HG03565 (cell line): ENCODE measurements at regions not wholly inside any gene's neighbourhood (a gene's known extent, or its start where the extent isn't known, plus 50 kb on each side); places are given as distances from the start of the nearest gene placed in this dataset.

ENCODE experiments used
- ATAC-seq: cut with Tn5 transposase; IDR thresholded peaks from one replicate; pipeline ENCODE4 v1.9.1; 2021; ENCODE audit warnings: mild to moderate bottlenecking, moderate library complexity; ENCODE audit not compliant: unreplicated experiment

DNA sequence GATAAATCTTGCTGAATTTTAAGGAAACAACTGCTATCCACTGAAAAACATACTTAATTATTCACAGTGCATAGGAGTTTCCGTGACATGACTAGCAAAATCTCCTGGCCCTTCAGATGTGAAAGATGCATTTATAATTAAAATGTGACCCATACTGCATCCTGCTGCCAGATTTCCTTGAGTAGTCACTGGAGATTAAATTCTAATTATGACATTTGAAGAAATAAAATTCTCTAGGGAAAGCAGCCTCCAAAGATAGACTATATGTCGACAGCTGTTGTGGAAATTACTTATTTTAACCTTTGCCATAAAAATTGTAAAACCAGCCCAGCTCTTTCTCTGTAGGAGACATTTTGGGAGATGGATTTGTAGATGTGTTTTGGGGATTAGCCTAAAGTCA lies 193.6 kb upstream of the SMC2 start:
- ATAC-seq = no peak

DNA sequence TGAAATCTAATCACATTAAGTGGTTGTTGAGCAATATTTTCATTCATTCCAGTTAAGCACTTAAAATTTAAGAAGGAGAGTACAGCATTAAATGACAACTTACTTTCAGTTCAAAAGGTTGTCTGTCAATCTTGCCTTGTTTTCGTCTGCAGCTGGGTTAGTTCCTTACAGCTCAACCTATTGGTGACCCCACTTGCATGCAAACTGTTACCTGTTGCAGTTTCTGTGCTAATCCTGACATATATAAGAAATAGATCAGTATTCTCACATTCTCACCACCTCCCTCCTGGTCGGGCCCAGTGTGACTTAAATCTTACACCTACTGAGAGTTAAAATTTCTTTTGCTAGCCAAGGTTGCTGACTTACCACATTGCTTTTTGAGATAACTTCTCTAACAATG lies 191.8 kb upstream of the SMC2 start:
- ATAC-seq = no peak

DNA sequence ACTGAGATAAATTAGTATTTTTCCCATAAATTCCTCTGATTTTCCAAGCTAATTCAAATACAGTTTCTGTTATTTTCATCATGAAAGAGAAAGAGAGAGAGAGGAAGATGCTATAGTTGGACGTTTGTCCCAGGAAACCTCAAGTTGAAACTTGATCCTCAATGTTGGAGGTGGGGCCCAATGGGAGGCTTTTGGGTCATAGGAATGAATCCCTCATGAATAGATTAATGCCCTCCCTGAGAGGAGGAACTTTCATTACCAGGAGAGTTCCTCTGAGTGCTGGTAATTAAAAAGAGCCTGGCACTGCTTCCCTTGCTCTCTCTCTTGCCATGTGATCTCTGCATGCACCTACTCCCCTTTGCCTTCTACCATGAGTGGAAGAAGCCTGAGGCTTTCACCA lies 189.9 kb upstream of the SMC2 start:
- ATAC-seq = no peak

DNA sequence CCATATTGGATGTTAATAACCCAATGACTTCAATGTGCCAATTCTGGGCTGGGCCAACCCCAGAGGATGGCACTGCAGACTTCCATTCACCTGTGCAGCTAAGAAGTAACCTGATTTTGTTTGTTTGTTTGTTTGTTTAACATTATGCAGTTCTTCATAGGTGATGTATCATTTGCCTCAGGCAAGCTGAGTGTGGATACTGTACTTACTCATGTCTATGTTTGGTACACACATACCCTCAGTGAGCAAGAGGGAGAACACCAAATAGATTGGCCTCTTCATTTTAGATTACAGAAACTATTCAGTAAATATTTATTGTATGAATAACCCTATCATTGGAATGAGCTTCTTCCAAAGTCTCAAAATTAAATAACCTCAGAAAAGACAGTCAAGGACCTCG lies 180.2 kb upstream of the SMC2 start:
- no peak for ATAC-seq

DNA sequence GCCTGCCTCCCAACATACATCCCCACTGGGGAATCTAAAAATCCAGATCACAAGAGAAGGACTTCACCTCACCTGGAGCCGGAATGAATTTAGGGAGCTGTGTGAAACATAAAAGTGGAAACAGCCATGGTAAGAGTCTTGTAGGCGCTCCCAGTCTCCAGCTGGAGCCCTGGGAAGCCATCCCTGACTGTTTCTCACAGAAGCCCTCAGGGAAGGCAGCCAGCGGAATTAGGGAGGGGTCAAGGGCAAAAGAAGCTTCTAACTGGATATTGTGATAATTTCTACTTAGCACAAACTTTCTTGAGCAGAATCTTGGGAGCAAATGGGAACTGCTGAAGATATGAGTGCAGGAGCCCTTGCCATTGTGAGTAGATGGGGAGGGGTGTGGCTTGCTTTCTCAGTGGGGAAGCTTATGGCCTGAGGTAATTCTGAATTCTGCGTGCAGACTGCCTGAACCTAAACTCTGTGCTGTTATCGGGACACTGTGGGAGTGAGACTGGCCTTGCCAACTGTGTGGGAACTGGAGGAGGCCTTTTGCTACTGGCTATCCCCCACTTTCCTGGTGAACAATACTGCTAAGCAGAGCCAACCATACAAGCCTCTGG lies 174.4 kb upstream of the SMC2 start:
- no peak for ATAC-seq

DNA sequence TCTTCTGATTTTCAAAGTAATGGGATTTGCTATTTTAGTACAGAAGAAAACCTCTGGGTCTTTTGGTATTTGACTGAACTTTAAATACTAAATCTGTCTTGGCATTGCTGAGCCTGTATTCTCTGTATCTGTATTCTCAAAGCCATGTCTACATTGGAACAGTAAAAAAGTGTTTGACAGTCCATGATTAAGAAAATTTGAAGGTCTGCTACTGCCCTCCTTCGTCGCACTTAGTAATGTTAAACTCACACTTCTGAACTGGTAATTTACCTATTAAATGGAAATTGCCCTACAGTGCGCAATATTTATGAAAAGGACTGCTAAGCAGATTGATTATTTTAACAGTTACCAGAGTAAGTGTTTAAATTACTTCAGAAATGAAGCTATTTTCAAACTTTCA lies 165.7 kb upstream of the SMC2 start:
- ATAC-seq = no peak

DNA sequence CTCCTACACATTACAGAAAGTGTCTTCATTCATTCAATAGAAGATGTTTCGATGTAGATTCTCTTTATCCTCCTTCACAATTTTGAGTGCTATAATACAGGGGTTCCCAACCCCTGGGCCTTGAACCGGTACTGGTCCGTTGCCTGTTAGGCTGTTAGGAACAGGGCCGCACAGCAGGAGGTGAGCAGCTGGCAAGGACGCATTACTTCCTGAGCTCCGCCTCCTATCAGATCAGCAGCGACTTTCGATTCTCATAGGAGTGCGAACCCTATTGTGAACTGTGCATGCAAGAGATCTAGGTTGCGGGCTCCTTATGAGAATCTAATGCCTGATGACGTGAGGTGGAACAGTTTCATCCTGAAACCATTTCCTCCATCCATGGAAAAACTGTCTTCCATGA lies 153.0 kb upstream of the SMC2 start:
- no peak for ATAC-seq

DNA sequence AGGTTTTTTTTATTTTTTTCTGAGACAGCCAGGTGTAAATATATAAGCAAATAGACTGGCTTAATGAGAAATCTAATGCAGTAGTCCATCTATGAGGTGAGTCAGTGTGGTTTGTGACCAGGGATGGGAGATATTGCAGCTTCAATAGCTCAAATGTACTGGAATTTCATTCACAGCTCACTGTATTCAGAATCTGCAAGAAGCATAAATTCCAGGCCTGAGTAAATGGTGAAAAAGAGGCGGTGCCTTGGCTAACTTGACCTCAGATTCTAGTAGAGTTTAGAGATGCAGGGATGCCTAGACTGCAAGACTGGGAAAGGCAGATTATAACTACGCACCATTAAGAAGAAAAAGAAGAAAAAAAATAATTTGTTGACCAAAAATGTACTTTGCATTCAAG lies 151.9 kb upstream of the SMC2 start:
- ATAC-seq = no peak

DNA sequence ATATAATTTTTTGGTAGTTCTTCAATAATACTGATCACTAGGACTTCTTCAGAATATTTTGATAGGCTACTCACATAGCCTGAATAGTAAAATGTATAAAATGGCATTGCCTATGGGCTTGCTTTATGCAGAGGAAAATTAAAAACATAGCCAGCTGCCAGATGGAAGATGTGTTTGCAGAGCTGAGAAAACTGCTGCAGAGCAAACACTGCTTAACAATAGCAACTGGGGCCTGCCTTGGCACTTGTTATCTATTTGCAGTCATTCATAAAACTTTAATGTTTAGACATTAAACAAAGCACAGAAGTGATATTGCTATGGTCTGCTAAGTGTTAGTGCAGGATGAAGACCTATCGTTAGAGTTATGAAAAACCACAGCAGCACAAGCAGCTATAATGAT lies 151.5 kb upstream of the SMC2 start:
- no peak for ATAC-seq

DNA sequence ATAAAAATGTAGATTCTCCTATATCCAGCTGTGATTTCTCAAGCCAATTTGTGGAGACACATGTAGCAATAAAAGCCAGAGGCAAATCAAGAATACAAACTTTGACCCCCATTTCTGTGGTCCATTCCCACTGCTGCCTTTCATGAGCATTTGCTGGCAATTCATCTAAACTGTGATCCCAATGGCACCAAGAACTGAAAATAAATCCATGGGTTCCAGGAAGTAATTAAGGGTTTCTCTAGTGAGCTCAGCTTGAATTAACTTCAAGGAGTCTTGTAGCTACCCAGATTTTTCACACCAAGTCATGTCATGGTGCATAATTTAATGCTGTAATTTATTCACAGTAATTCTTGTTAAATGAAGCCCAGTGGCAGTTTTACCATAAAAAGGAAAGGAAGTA lies 145.0 kb upstream of the SMC2 start:
- no peak for ATAC-seq

DNA sequence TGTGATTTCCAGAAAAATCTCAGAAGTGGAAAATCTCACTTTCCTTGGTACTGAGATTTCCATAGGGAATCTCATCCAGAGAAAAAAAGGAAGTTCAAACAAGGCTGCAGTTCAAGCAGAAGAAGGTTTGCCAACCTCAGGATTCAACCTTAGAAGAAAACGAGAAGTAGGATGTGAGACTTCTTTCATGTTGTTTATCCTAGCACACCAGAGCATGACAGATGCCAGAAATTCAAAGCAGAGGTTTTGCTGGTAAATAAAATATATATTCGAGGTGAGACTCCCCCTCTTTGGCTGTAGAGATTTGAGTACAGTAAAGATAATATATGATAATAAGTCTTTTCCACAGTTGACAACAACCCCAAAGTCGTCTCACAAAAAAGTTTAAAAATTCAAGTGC lies 116.9 kb upstream of the SMC2 start:
- no peak for ATAC-seq

DNA sequence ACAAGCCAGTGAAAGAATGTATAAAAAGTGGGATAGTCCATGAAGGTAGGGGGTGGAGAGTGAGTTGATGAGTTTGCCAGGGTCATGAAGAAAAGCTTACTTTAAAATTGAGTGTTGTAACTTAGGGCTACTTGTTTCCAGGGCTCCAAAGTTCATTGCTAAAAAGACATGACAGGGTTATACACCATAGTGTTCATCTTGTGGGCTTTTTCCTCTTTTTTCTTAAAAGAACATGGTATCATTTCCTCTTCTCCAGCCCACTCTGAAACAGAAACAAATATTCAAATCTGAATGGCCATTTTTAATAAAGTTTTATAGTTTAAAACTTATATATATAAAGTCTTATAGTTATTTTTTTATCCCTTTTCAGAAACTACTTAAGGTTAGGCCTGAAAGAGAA lies 115.7 kb upstream of the SMC2 start:
- ATAC-seq = no peak

DNA sequence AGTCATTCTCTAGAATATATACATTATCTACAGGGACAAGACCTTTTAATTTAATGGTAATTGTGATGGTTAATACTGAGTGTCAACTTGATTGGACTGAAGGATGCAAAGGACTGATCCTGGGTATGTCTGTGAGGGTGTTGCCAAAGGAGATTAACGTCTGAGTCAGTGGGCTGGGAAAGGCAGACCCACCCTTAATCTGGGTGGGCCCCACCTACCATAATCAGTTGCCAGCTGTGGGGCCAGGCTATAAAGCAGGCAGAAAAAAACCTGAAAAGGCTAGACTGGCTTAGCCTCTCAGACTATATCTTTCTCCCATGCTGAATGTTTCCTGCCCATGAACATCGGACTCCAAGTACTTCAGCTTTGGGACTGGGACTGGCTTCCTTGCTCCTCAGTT lies 112.2 kb upstream of the SMC2 start:
- no peak for ATAC-seq

DNA sequence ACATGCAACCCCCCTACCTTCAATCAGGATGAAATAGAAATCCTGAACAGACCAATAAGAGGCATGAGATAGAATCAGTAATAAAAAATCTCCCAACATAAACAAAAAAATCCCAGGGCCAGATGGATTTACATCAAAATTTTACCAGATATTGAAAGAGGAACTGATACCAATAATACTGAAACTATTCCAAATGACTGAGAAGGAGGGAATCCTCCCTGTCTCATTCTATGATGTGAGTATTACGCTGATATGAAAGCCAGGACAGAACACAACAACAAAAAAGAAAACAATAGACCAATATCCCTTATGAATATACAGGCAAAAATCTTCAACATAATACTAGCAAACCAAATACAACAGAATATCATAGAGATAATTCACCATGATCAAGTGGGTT lies 109.0 kb upstream of the SMC2 start:
- ATAC-seq = peak; percentile 45

DNA sequence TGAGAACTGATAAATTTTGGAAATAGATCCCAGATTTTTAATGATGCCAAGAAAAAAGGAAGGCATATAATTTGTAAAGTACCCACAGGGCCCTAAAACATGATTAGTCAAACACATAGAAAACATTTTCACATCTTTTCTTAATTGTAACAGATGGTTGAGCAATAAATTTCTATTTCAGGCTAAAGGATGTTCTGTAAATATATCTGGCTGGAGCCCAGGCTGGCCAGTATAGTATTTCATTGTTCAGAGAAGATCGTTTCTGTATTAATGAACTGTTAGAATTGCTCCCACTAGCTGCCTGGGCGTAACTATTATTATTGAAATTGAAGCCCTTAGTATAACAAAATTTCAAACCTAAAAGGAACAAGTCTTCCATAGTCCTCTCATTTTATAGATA lies 105.3 kb upstream of the SMC2 start:
- ATAC-seq = no peak

DNA sequence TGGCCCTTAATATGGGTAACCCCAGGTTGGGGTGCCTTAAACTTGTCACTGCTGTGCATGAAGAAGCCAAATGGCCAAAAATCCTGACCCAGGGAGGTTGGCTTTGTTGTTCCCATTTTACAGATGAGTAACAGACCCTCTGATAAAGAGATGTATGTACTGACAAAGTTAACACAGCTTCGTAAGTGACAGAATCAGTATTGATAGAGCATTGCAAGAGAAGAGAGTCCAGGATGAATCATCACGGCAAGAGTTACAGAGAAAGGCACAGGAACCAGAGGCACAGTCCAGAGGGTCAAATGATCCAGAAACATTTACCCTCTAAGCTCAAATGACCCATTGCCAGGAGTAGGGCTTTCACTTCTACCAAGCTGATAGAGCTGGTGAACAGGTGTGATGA lies 103.8 kb upstream of the SMC2 start:
- ATAC-seq = no peak

DNA sequence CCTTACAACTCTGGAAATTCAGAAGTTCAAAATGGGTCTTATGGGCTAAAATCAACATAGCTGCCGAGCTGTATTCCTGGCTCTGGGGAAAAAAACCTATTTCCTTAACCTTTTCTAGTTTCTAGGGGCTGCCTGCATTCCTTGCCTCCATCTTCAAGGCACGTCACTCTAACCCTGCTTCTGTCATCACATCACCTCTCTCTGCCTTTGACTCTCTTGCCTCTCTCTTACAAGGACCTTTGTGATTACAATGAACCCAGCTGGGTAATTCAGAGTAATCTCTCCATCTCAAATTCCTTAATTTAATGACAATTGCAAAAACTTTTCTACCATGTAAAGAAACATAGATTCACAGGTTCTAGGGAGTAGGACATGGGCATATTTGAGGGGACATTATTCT lies 103.1 kb upstream of the SMC2 start:
- ATAC-seq = no peak

DNA sequence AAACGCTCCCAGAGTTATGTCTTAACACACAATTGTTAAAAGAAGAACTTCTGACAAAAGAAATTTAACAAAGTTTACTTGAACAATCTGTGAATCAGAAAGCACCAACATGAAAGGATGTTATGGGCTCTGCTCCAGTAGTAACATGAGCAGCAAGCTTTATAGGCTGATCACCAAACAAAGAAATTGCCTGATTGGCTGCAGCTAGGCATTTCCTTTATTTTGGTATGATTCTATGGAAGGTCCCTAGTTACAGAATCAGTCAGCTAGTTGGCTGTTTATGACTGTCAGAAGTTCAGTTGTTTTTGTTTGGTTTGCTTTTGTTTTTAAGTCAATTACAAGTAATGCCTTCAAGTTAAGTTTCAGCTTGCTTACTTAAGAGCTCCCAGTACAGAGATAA lies 102.4 kb upstream of the SMC2 start:
- ATAC-seq = peak; percentile 81

DNA sequence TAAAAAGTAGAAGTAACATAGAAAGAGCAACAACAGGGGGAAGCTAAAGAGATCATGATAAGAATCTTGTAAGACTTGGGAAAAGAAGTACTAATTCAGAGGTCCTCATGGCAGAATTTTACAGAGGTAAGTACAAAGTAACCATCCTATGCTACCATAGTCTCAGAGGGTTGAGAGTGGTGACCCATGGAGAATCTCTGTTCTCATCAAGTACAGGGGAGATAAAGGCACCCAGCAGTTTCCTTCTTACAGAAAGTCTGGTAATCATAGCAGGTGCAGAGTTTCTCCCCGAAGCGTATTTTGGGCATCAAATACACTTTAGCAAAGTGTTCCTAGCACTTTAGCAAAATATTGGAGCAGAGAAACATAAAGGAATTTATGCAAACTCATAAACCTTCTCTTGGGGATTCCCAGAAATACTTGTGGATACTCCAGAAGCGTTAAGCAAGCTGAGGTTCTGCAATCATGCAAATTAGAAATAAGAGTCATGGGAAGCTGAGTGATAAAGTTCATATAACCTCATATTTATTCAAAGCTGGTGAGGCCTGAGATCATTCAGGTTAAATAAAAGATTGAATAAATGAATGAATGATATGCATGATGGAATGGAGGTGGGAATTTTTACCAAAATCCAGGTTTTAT lies 101.0 kb upstream of the SMC2 start:
- ATAC-seq = no peak

DNA sequence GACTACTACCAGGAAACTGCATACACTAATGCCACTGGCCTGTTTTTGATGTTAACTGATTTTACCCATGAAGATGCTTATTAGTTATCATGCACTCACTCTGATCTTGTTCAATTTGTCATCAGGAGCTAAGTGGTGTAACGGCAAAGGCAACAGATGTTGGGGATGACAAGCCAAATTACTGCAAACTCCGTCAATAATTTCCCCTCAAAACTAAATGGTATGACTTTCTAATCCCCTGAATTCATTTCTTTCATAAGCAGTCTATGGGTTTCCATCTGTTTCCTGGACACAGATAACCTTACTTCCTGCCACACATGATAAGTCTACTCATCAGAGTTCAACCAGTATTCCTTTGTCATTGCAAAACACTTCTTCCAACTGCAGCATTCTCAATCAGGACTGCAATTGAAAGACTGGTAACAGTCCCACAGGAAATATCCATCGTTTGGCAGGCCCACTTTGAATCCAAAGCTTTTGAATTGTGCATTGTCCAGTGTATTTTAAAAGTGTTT lies 96.2 kb upstream of the SMC2 start:
- no peak for ATAC-seq

DNA sequence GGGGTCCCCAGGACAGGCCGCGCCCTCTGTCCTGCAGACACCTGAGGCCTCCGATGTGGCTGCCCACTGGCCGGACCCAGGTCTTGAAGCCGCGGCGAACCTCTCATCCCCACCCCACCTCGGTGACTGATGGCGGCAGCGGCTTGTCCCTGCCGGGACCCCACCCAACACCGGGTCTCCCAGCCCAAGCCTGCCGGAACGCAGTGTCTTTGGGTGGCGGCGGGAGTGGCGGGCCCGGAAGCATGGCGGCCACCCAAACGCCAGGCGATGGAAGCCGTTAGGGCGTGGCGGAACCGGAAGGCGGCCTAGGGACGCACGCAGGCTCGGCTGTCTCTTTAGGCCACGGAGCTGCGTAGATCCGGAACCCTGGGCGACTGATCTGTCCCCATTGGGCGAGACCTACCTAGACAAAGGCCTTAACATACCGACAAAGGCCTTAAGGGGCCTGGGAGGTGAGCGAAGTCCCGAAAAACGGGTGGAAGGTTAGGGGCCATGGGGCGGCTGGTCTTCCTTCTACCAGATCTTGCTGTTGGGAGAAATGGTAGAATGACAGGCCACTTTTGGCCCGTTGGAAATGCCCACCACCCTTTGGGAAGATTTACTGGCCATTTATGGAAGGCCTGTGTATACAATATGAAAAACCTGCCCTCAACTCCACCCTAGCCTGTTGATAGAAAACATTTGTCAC lies 94.6 kb upstream of the SMC2 start:
- no peak for ATAC-seq

DNA sequence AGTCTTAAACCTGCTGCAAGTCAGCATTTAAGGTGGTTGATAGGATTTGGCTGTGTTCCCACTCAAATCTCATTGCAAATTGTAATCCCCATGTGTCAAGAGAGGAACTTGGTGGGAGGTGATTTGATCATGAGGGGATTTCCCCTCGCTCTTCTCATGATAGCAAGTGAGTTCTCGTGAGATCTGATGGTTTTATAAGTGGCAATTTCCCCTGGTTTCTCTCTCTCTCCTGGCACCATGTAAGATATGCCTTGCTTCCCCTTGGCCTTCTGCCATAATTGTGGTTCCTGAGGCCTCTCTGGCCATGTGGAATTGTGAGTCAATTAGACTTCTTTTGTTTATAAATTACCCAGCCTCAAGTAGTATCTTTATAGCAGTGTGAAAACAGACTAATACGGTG lies 84.3 kb upstream of the SMC2 start:
- ATAC-seq = no peak
